K562 (cell line): ENCODE measurements at regions not wholly inside any gene's neighbourhood (a gene's known extent, or its start where the extent isn't known, plus 50 kb on each side); places are given as distances from the start of the nearest gene placed in this dataset.

ENCODE experiments used
- ATAC-seq: fragments of 200-7000 bp; cut with Tn5 transposase; 3 replicates; pipeline ENCODE4 v1.9.1; 2020; ENCODE audit warnings: moderate library complexity
- BruUV-seq: library from RNA; stranded (reverse); fragments of 400-500 nt; replicated peaks from 2 replicates; lab custom pipeline; 2021; lab: Mats Ljungman, UMichigan
- CTCF ChIA-PET: fragments of 300-600 bp; formaldehyde crosslinking; extraction: SDS; loops from one replicate; lab custom pipeline; 2021; ENCODE audit warnings: low intra/inter-chr PET ratio; lab: Yijun Ruan, JAX
- POLR2A ChIA-PET: fragments of 300-600, 350-650 bp; sonication (Branson Sonifier 250); formaldehyde crosslinking; extraction: SDS; loops from one replicate; lab custom pipeline; 2021; ENCODE audit warnings: antibody characterized with exemption, inconsistent platforms; lab: Yijun Ruan, JAX
- DNase-seq, 4 experiments: peaks; one replicate each; pipeline versions ENCODE4 v3.0.0 to v3.0.0-alpha.2; 2011 to 2018; ENCODE audit warnings: low spot score in 3 of 4, mixed read lengths in 3 of 4; ENCODE audit errors: extremely low read depth in 1 of 4
- FAIRE-seq: peaks from 2 replicates; lab custom pipeline; 2011; peaks lifted over from hg19 to GRCh38; lab: Jason Lieb, UNC
- H2AFZ ChIP-seq: 2 replicates; pipeline ENCODE4 v1.6.0; 2011; ENCODE audit warnings: low read depth, low read length, control low read depth, inconsistent platforms
- H3K27ac ChIP-seq: fragments of 200-600 bp; 3 replicates; pipeline ENCODE4 v1.8.0; 2011; ENCODE audit warnings: low read depth, mild to moderate bottlenecking, control low read depth, inconsistent platforms, low read length, moderate library complexity, mixed read lengths; ENCODE audit errors: extremely low read depth
- H3K27me3 ChIP-seq, 2 experiments: fragments of 300-600 bp in 1 of 2; 2 replicates in 1 of 2; 3 replicates in 1 of 2; pipeline versions ENCODE4 v1.6.0 to v1.8.0; 2011; ENCODE audit warnings: inconsistent platforms in 2 of 2, low read length in 2 of 2, mild to moderate bottlenecking in 1 of 2, mixed read lengths in 1 of 2, moderate library complexity in 1 of 2; ENCODE audit not compliant: control insufficient read depth in 2 of 2, insufficient read depth in 2 of 2
- H3K36me3 ChIP-seq: fragments of 300-600 bp; 3 replicates; pipeline ENCODE4 v1.8.0; 2011; ENCODE audit warnings: mild to moderate bottlenecking, low read length, inconsistent platforms; ENCODE audit not compliant: control insufficient read depth, insufficient read depth
- H3K4me1 ChIP-seq, 2 experiments: fragments of 200-600 bp in 1 of 2; replicated peaks in 1 of 2; 2 replicates in 1 of 2; 3 replicates in 1 of 2; pipeline versions ENCODE4 v1.5.1 to v1.8.0; 2011; ENCODE audit warnings: inconsistent platforms in 2 of 2, low read length in 2 of 2, mild to moderate bottlenecking in 1 of 2, mixed read lengths in 1 of 2, moderate library complexity in 1 of 2; ENCODE audit not compliant: control insufficient read depth in 2 of 2, insufficient read depth in 2 of 2
- H3K4me2 ChIP-seq: 2 replicates; pipeline ENCODE4 v1.6.1; 2011; ENCODE audit warnings: low read length, control low read depth, inconsistent platforms, mixed read lengths; ENCODE audit not compliant: insufficient read depth
- H3K4me3 ChIP-seq: fragments of 200-600 bp; sonication (generic), shearing (Covaris generic); 2 replicates; pipeline ENCODE4 v1.5.1; 2016; ENCODE audit warnings: control low read depth, inconsistent platforms
- H3K79me2 ChIP-seq: fragments of 200-600 bp; 3 replicates; pipeline ENCODE4 v1.8.0; 2011; ENCODE audit warnings: low read length, inconsistent platforms; ENCODE audit not compliant: control insufficient read depth, insufficient read depth
- H3K9ac ChIP-seq, 2 experiments: 2 replicates each; pipeline versions ENCODE4 v1.6.0 to v1.6.1; 2011; ENCODE audit warnings: low read depth in 2 of 2, low read length in 2 of 2, control low read depth in 1 of 2, inconsistent platforms in 1 of 2, mild to moderate bottlenecking in 1 of 2, mixed read lengths in 1 of 2; ENCODE audit not compliant: insufficient read depth in 1 of 2
- H3K9me1 ChIP-seq: one replicate; pipeline ENCODE4 v1.6.0; 2011; ENCODE audit warnings: inconsistent platforms, mild to moderate bottlenecking, low read length, moderate library complexity; ENCODE audit not compliant: control insufficient read depth, insufficient read depth
- H3K9me3 ChIP-seq: replicated peaks from 2 replicates; pipeline ENCODE4 v1.5.1; 2011; ENCODE audit warnings: low read depth, low read length, inconsistent platforms; ENCODE audit not compliant: control insufficient read depth, insufficient read depth
- H4K20me1 ChIP-seq: replicated peaks from 2 replicates; pipeline ENCODE4 v1.6.1; 2011; ENCODE audit warnings: low read length, inconsistent platforms, mixed read lengths; ENCODE audit not compliant: control insufficient read depth, insufficient read depth
- DDX20 ChIP-seq: fragments of 450-650 bp; IDR thresholded peaks from 2 replicates; pipeline ENCODE4 v1.6.1; 2016; ENCODE audit warnings: missing genetic modification characterization, low read depth, mild to moderate bottlenecking, missing compliant biosample characterization, moderate library complexity
- GABPB2 ChIP-seq: fragments of 250-450 bp; sonication (Bioruptor Pico); conservative IDR thresholded peaks from 2 replicates; pipeline ENCODE4 v1.5.1; 2021; ENCODE audit warnings: mild to moderate bottlenecking
- SFPQ ChIP-seq: fragments of 200-400 bp; formaldehyde crosslinking; IDR thresholded peaks from 2 replicates; pipeline ENCODE4 v1.6.1; 2017; ENCODE audit warnings: mild to moderate bottlenecking, low read depth, low read length, moderate library complexity
- SMARCA5 ChIP-seq: fragments of 450-650 bp; IDR thresholded peaks from 2 replicates; pipeline ENCODE4 v1.6.1; 2016
- ZNF212 ChIP-seq: fragments of 450-650 bp; formaldehyde crosslinking; IDR thresholded peaks from 2 replicates; pipeline ENCODE4 v1.4.0; 2020; ENCODE audit warnings: mild to moderate bottlenecking
- ZNF274 ChIP-seq: IDR thresholded peaks from 2 replicates; pipeline ENCODE4 v1.6.1; 2011; ENCODE audit warnings: low read depth, mild to moderate bottlenecking, low read length, moderate library complexity, borderline replicate concordance
- WGBS: fragments of 100-300 bp; shearing (Covaris generic); methylation state at CpG from one replicate; pipeline ENCODE4 v1.1.6; 2016; ENCODE audit warnings: low coverage, mixed read lengths; ENCODE audit not compliant: insufficient coverage; ENCODE audit errors: missing lambda C conversion rate; 5-methylcytosine and 5-hydroxymethylcytosine counted together
- in situ Hi-C: fragments of 300-500 bp; cut with MboI; formaldehyde crosslinking; loops from 4 replicates; pipeline ENCODE4 v1.15.0; 2018; ENCODE audit warnings: inconsistent platforms, mixed read lengths
- intact Hi-C: fragments of 100-400 bp; cut with micrococcal nuclease; formaldehyde crosslinking; loops from 2 replicates; pipeline ENCODE4 v1.14.2; 2022

- POLR2A ChIA-PET = interaction anchor here (0.6 kb wide), 1 partner anchor 36 kb away, joined by 3 read pairs; no protein-coding TSS in a partner anchor
- TF ChIP-seq GABPB2 (CRISPR knock-in tag) (no peak), SMARCA5 (no peak), DDX20 (tag) (no peak), ZNF212 (CRISPR knock-in tag) (no peak), SFPQ (no peak), ZNF274 (no peak)
- ATAC-seq = no peak
- whole genome bisulfite sequencing = 1% methylated on average over 13 of the region's 19 CpGs
- H3K27ac ChIP-seq = no peak overlapping the region
- in situ Hi-C loops (loop anchor here (10.0 kb wide), 1 partner anchor 972 kb away; no protein-coding TSS in a partner anchor), intact Hi-C loops (loop anchor here (10.0 kb wide), 1 partner anchor 1132 kb away; no protein-coding TSS in a partner anchor)
- DNase-seq = no peak
- H4K20me1 ChIP-seq = no peaks in the 10 kb centered on the region
- no peaks in the 10 kb centered on the region for H3K4me1 ChIP-seq
- H3K9me1 ChIP-seq = no peaks in the 10 kb centered on the region
- FAIRE-seq = no peak
- no peaks in the 10 kb centered on the region for H3K79me2 ChIP-seq
- H3K9ac ChIP-seq = no peak overlapping the region
- H3K4me2 ChIP-seq = no peak overlapping the region
- peaks cover 0 to 25% of the 10 kb centered on the region in 2 experiments; a peak in 3 of 5 replicates for H3K27me3 ChIP-seq
- no peaks in the 10 kb centered on the region for H3K9me3 ChIP-seq
- no peak overlapping the region for H3K4me3 ChIP-seq
- CTCF ChIA-PET = no interaction called here
- no peaks in the 10 kb centered on the region for H3K36me3 ChIP-seq
- no TSS peak for BruUV-seq
- H2AFZ ChIP-seq = no peak overlapping the region
Measured at GRCh38 chr13:111472559-111473460, 152.4 kb downstream of the TEX29 start.
